ENCODE measurements at regions not wholly inside any gene's neighbourhood (a gene's known extent, or its start where the extent isn't known, plus 50 kb on each side); places are given as distances from the start of the nearest gene placed in this dataset.
A peak's percentile ranks its signal among the peaks of the same experiment; 100 is the strongest.

GRCh38 chr7:85764034-85764433, 577.2 kb upstream of the SEMA3D start:
- no peaks in the 10 kb centered on the region for H3K27me3 Mint-ChIP-seq (ENCODE audit: insufficient read depth, unreplicated experiment)
- intact Hi-C loops (cut with micrococcal nuclease; ENCODE audit: unreplicated experiment): no loop called here
- no peaks in the 10 kb centered on the region for H3K36me3 ChIP-seq (ENCODE audit: control insufficient read depth, insufficient read depth, low read length)
- H3K4me3 Mint-ChIP-seq (ENCODE audit: unreplicated experiment): no peak overlapping the region
- no peak for TF ChIP-seq CTCF (IDR thresholded peaks at IDR 0.05; ENCODE audit: insufficient read depth in 1 of 2, low read depth in 1 of 2, low read length in 1 of 2, severe bottlenecking in 1 of 2, unreplicated experiment in 1 of 2)
- ChIA-PET CTCF (no interaction called here), POLR2A (no interaction called here)
- no peaks in the 10 kb centered on the region for H3K27me3 ChIP-seq (replicated peaks; ENCODE audit: control insufficient read depth, insufficient read depth, low read length)
- H3K27ac Mint-ChIP-seq (ENCODE audit: unreplicated experiment): no peak overlapping the region
- H3K4me3 ChIP-seq (ENCODE audit: low read depth, low read length): no peak overlapping the region
- DNase-seq: no peak
- H3K4me1 Mint-ChIP-seq (ENCODE audit: low read depth, unreplicated experiment): peaks cover 23% of the 10 kb centered on the region
- peaks cover 5% of the 10 kb centered on the region for H3K36me3 Mint-ChIP-seq (ENCODE audit: insufficient read depth, unreplicated experiment)
- H3K9me3 Mint-ChIP-seq (ENCODE audit: unreplicated experiment): peaks cover 7% of the 10 kb centered on the region
- peaks cover 25% of the 10 kb centered on the region for H3K4me1 ChIP-seq
- BruUV-seq (replicated peaks): no TSS peak
- H3K9me3 ChIP-seq: peaks cover 4% of the 10 kb centered on the region; the same call in 1 of the 2 replicates

- no peaks in the 10 kb centered on the region for H3K27me3 Mint-ChIP-seq (ENCODE audit: insufficient read depth, unreplicated experiment)
- Histone ChIP-seq H3K4me3 (ENCODE audit: low read depth, low read length) (no peak overlapping the region), H3K36me3 (ENCODE audit: control insufficient read depth, insufficient read depth, low read length) (no peaks in the 10 kb centered on the region), H3K9me3 (0 out of 2 replicates have a peak, but pooled peaks cover 4% of the 10 kb centered on the region), H3K27me3 (replicated peaks; ENCODE audit: control insufficient read depth, insufficient read depth, low read length) (no peaks in the 10 kb centered on the region), H3K4me1 (no peaks in the 10 kb centered on the region; the same call in 1 of the 2 replicates)
- peaks cover 28% of the 10 kb centered on the region for H3K9me3 Mint-ChIP-seq (ENCODE audit: unreplicated experiment)
- no peak for DNase-seq
- H3K4me3 Mint-ChIP-seq (ENCODE audit: unreplicated experiment): no peak overlapping the region
- peaks cover 9% of the 10 kb centered on the region for H3K4me1 Mint-ChIP-seq (ENCODE audit: low read depth, unreplicated experiment)
- ChIA-PET CTCF (no interaction called here), POLR2A (no interaction called here)
- intact Hi-C loops (cut with micrococcal nuclease; ENCODE audit: unreplicated experiment): no loop called here
- no peak overlapping the region for H3K27ac Mint-ChIP-seq (ENCODE audit: unreplicated experiment)
- no peak for TF ChIP-seq CTCF (IDR thresholded peaks at IDR 0.05; ENCODE audit: insufficient read depth in 1 of 2, low read depth in 1 of 2, low read length in 1 of 2, severe bottlenecking in 1 of 2, unreplicated experiment in 1 of 2)
- no TSS peak for BruUV-seq (replicated peaks)
- H3K36me3 Mint-ChIP-seq (ENCODE audit: insufficient read depth, unreplicated experiment): no peaks in the 10 kb centered on the region
Measured at GRCh38 chr7:85757348-85757747, 570.5 kb upstream of the SEMA3D start.

- no peak overlapping the region for H3K27ac Mint-ChIP-seq (ENCODE audit: unreplicated experiment)
- Histone ChIP-seq H3K9me3 (peaks cover 13% of the 10 kb centered on the region), H3K4me1 (no peaks in the 10 kb centered on the region; the same call in 1 of the 2 replicates), H3K36me3 (ENCODE audit: control insufficient read depth, insufficient read depth, low read length) (no peaks in the 10 kb centered on the region), H3K27me3 (replicated peaks; ENCODE audit: control insufficient read depth, insufficient read depth, low read length) (no peaks in the 10 kb centered on the region), H3K4me3 (ENCODE audit: low read depth, low read length) (no peak overlapping the region)
- peaks cover 12% of the 10 kb centered on the region for H3K4me1 Mint-ChIP-seq (ENCODE audit: low read depth, unreplicated experiment)
- TF ChIP-seq CTCF (IDR thresholded peaks at IDR 0.05; ENCODE audit: insufficient read depth in 1 of 2, low read depth in 1 of 2, low read length in 1 of 2, severe bottlenecking in 1 of 2, unreplicated experiment in 1 of 2): peak; percentile 27 to 49
- CTCF ChIA-PET: no interaction called here
- DNase-seq: peak in 1 of 2 experiments; percentile 42
- BruUV-seq (replicated peaks): no TSS peak
- no peaks in the 10 kb centered on the region for H3K36me3 Mint-ChIP-seq (ENCODE audit: insufficient read depth, unreplicated experiment)
- intact Hi-C loops (cut with micrococcal nuclease; ENCODE audit: unreplicated experiment): no loop called here
- H3K9me3 Mint-ChIP-seq (ENCODE audit: unreplicated experiment): peaks cover 38% of the 10 kb centered on the region
- H3K4me3 Mint-ChIP-seq (ENCODE audit: unreplicated experiment): no peak overlapping the region
- no peaks in the 10 kb centered on the region for H3K27me3 Mint-ChIP-seq (ENCODE audit: insufficient read depth, unreplicated experiment)
- POLR2A ChIA-PET: no interaction called here
Measured at GRCh38 chr7:85750454-85750949, 563.6 kb upstream of the SEMA3D start.

Measured in Caco-2 (cell line).